Liver (tissue), 8 donors: ENCODE measurements at regions not wholly inside any gene's neighbourhood (a gene's known extent, or its start where the extent isn't known, plus 50 kb on each side); places are given as distances from the start of the nearest gene placed in this dataset.

ENCODE experiments used
- DNase-seq: peaks from one replicate; pipeline ENCODE4 v3.0.0-alpha.2; 2017; ENCODE audit warnings: low spot score
- H3K27ac ChIP-seq, 2 donors: one replicate each; pipeline ENCODE4 v1.7.0; 2013; ENCODE audit warnings: inconsistent platforms in 2 of 2, low read length in 2 of 2, control low read depth in 1 of 2, low read depth in 1 of 2, mild to moderate bottlenecking in 1 of 2
- H3K27me3 ChIP-seq, 4 donors: one replicate each; pipeline versions ENCODE4 v1.6.1 to v1.7.0; 2013; ENCODE audit warnings: low read length in 3 of 4, inconsistent platforms in 1 of 4, mild to moderate bottlenecking in 1 of 4, moderate library complexity in 1 of 4; ENCODE audit not compliant: control insufficient read depth in 4 of 4, insufficient read depth in 4 of 4
- H3K36me3 ChIP-seq, 4 donors: one replicate each; pipeline versions ENCODE4 v1.6.1 to v1.7.0; 2013; ENCODE audit warnings: low read length in 3 of 4, mild to moderate bottlenecking in 3 of 4, low read depth in 1 of 4, moderate library complexity in 1 of 4; ENCODE audit not compliant: control insufficient read depth in 4 of 4, insufficient read depth in 3 of 4
- H3K4me1 ChIP-seq, 4 donors: one replicate each; pipeline versions ENCODE4 v1.6.1 to v1.7.0; 2013; ENCODE audit warnings: low read length in 3 of 4, mild to moderate bottlenecking in 3 of 4, moderate library complexity in 1 of 4; ENCODE audit not compliant: control insufficient read depth in 4 of 4, insufficient read depth in 4 of 4
- H3K4me3 ChIP-seq, 3 donors: one replicate each; pipeline versions ENCODE4 v1.6.1 to v1.7.0; 2013; ENCODE audit warnings: low read length in 3 of 3, control low read depth in 1 of 3, low read depth in 1 of 3, mild to moderate bottlenecking in 1 of 3
- H3K9ac ChIP-seq, 2 donors: one replicate each; pipeline ENCODE4 v1.7.0; 2013; ENCODE audit warnings: low read length in 2 of 2, mild to moderate bottlenecking in 2 of 2, moderate library complexity in 2 of 2, control low read depth in 1 of 2, low read depth in 1 of 2
- H3K9me3 ChIP-seq, 4 donors: one replicate each; pipeline versions ENCODE4 v1.6.1 to v1.7.0; 2013; ENCODE audit warnings: low read length in 3 of 4; ENCODE audit not compliant: control insufficient read depth in 4 of 4
- ATF3 ChIP-seq: IDR thresholded peaks from 2 replicates; pipeline ENCODE4 v1.6.1; 2016; ENCODE audit warnings: antibody characterized with exemption
- CTCF ChIP-seq: fragments of 150-350 bp; IDR thresholded peaks from 2 replicates; pipeline ENCODE4 v1.5.1; 2017; ENCODE audit warnings: improper control_type of control experiment, low read depth, low read length; ENCODE audit not compliant: missing input control
- EGR1 ChIP-seq, 2 donors: IDR thresholded peaks; 2 replicates each; pipeline ENCODE4 v1.6.1; 2016 to 2018; ENCODE audit warnings: antibody characterized with exemption in 2 of 2, low read depth in 2 of 2
- FOXA1 ChIP-seq: IDR thresholded peaks from 2 replicates; pipeline ENCODE4 v1.6.1; 2016; ENCODE audit warnings: antibody characterized with exemption
- FOXA2 ChIP-seq: IDR thresholded peaks from 2 replicates; pipeline ENCODE4 v1.6.1; 2016; ENCODE audit warnings: antibody characterized with exemption
- GABPA ChIP-seq, 2 donors: IDR thresholded peaks in 1 of 2; conservative IDR thresholded peaks in 1 of 2; 2 replicates each; pipeline ENCODE4 v1.6.1; 2016; ENCODE audit warnings: antibody characterized with exemption in 2 of 2, mild to moderate bottlenecking in 1 of 2, moderate library complexity in 1 of 2
- HNF4G ChIP-seq: IDR thresholded peaks from 2 replicates; pipeline ENCODE4 v1.6.1; 2016; ENCODE audit warnings: antibody characterized with exemption
- JUND ChIP-seq, 2 donors: IDR thresholded peaks; 2 replicates each; pipeline ENCODE4 v1.6.1; 2016; ENCODE audit warnings: antibody characterized with exemption in 2 of 2
- MAX ChIP-seq: IDR thresholded peaks from 2 replicates; pipeline ENCODE4 v1.6.1; 2016; ENCODE audit warnings: antibody characterized with exemption
- NR2F2 ChIP-seq: IDR thresholded peaks from 2 replicates; pipeline ENCODE4 v1.6.1; 2016; ENCODE audit warnings: antibody characterized with exemption
- RAD21 ChIP-seq, 2 donors: IDR thresholded peaks; 2 replicates each; pipeline ENCODE4 v1.6.1; 2016; ENCODE audit warnings: antibody characterized with exemption in 2 of 2, mild to moderate bottlenecking in 2 of 2
- REST ChIP-seq: IDR thresholded peaks from 2 replicates; pipeline ENCODE4 v1.6.1; 2016; ENCODE audit warnings: antibody characterized with exemption, mild to moderate bottlenecking
- RXRA ChIP-seq, 2 donors: IDR thresholded peaks; 2 replicates each; pipeline ENCODE4 v1.6.1; 2017 to 2018; ENCODE audit warnings: antibody characterized with exemption in 2 of 2, mild to moderate bottlenecking in 1 of 2
- SP1 ChIP-seq: IDR thresholded peaks from 2 replicates; pipeline ENCODE4 v1.6.1; 2018; ENCODE audit warnings: antibody characterized with exemption, mild to moderate bottlenecking
- TAF1 ChIP-seq: conservative IDR thresholded peaks from 2 replicates; pipeline ENCODE4 v1.6.1; 2016; ENCODE audit warnings: antibody characterized with exemption, mild to moderate bottlenecking
- YY1 ChIP-seq: IDR thresholded peaks from 2 replicates; pipeline ENCODE4 v1.6.1; 2016; ENCODE audit warnings: antibody characterized with exemption, mild to moderate bottlenecking
- ZBTB33 ChIP-seq: IDR thresholded peaks from 2 replicates; pipeline ENCODE4 v1.6.1; 2016; ENCODE audit warnings: antibody characterized with exemption
- WGBS: extraction: QIAGEN DNeasy Blood & Tissue Kit; methylation state at CpG from one replicate; pipeline ENCODE4 v1.1.7; 2013; 5-methylcytosine and 5-hydroxymethylcytosine counted together
- donor health status: healthy.
- donor health status: healthy.
- donor health status: healthy.
- donor health status: healthy.
- donor health status: healthy.

- WGBS = 67% methylated on average over 1 of the region's 1 CpG
- no peak for DNase-seq
- peaks cover 0 to 2% (median 0%) of the 10 kb centered on the region in 4 donors for H3K27me3 ChIP-seq
- no peaks in the 10 kb centered on the region for H3K4me1 ChIP-seq
- H3K9ac ChIP-seq = no peak overlapping the region
- no peak for TF ChIP-seq RAD21 (IDR thresholded peaks at IDR 0.05)
- H3K36me3 ChIP-seq = no peaks in the 10 kb centered on the region
- no peaks in the 10 kb centered on the region for H3K9me3 ChIP-seq
- H3K27ac ChIP-seq = no peak overlapping the region
- no peak overlapping the region for H3K4me3 ChIP-seq
Measured at GRCh38 chr10:105597312-105597711, 956.2 kb downstream of the SORCS3 start.

- H3K9ac ChIP-seq = no peak overlapping the region
- no peaks in the 10 kb centered on the region for H3K9me3 ChIP-seq
- H3K27ac ChIP-seq = no peak overlapping the region
- no peak overlapping the region for H3K4me3 ChIP-seq
- no peak for DNase-seq
- no peaks in the 10 kb centered on the region for H3K36me3 ChIP-seq
- no peaks in the 10 kb centered on the region for H3K4me1 ChIP-seq
- peaks cover 0 to 2% (median 0%) of the 10 kb centered on the region in 4 donors for H3K27me3 ChIP-seq
- TF ChIP-seq RAD21 (IDR thresholded peaks at IDR 0.05) (no peak), TAF1 (no peak), JUND (IDR thresholded peaks at IDR 0.05) (no peak), ATF3 (no peak), FOXA2 (no peak), GABPA (IDR thresholded peaks at IDR 0.05 in 1 of 2, conservative IDR thresholded peaks at IDR 0.05 in 1 of 2) (no peak), SP1 (no peak), REST (no peak), NR2F2 (no peak), ZBTB33 (no peak)
- WGBS = 65% methylated on average over 3 of the region's 3 CpGs
Measured at GRCh38 chr10:105596749-105597148, 955.7 kb downstream of the SORCS3 start.

- peaks cover 0 to 2% (median 0%) of the 10 kb centered on the region in 4 donors for H3K27me3 ChIP-seq
- WGBS = 68% methylated on average over 2 of the region's 2 CpGs
- no peak overlapping the region for H3K9ac ChIP-seq
- H3K4me1 ChIP-seq = no peaks in the 10 kb centered on the region
- H3K4me3 ChIP-seq = no peak overlapping the region
- no peaks in the 10 kb centered on the region for H3K36me3 ChIP-seq
- no peaks in the 10 kb centered on the region for H3K9me3 ChIP-seq
- DNase-seq = no peak
- no peak overlapping the region for H3K27ac ChIP-seq
- TF ChIP-seq FOXA2 = no peak
- no peak for TF ChIP-seq HNF4G
- TF ChIP-seq NR2F2 = no peak
- no peak for TF ChIP-seq SP1
- TF ChIP-seq EGR1 (IDR thresholded peaks at IDR 0.05; ENCODE audit: low read depth in 2 of 2) = no peak
- TF ChIP-seq TAF1 = no peak
- no peak for TF ChIP-seq FOXA1
- no peak for TF ChIP-seq YY1
- TF ChIP-seq ZBTB33 = no peak
- TF ChIP-seq CTCF = no peak
- no peak for TF ChIP-seq RXRA (IDR thresholded peaks at IDR 0.05)
- TF ChIP-seq ATF3 = no peak
- no peak for TF ChIP-seq MAX
- no peak for TF ChIP-seq RAD21 (IDR thresholded peaks at IDR 0.05)
Measured at GRCh38 chr10:105594296-105594695, 953.2 kb downstream of the SORCS3 start.
